ENCODE measurements at regions not wholly inside any gene's neighbourhood (a gene's known extent, or its start where the extent isn't known, plus 50 kb on each side); places are given as distances from the start of the nearest gene placed in this dataset.

DNA sequence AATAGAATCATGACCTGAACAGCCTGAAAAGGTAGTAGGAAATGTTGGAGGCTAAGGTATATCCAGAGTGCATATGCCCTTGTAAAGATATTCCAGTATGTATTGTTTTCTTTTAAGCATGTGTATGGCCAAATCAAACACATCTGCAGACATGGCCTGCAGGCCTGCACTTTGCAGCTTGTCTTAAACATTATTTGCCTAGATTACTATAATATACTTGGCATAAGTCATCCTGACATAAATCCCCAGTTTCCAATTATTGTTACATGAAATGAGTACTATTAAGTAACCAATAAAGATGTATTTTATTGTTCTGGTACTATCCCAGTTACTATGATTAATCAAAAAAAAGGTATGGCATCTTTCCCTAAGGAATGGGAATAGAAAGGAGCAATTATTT lies 169.1 kb upstream of the PTBP2 start:
- no peak overlapping the region for H3K4me2 ChIP-seq (ENCODE audit: low read length)
- no peak overlapping the region for H2AFZ ChIP-seq (ENCODE audit: low read depth, low read length)
- no peaks in the 10 kb centered on the region for H3K4me1 ChIP-seq (ENCODE audit: low read length)
- no peaks in the 10 kb centered on the region for H3K36me3 ChIP-seq (replicated peaks; ENCODE audit: low read depth, low read length)
- H3K27ac ChIP-seq (ENCODE audit: low read length), result no peak overlapping the region
- TF ChIP-seq EZH2phosphoT487 (IDR thresholded peaks at IDR 0.05; ENCODE audit: low read depth) (no peak), CTCF (IDR thresholded peaks at IDR 0.05; ENCODE audit: low read depth, low read length) (no peak)
- H4K20me1 ChIP-seq (ENCODE audit: insufficient read depth, low read length), result no peaks in the 10 kb centered on the region
- H3K79me2 ChIP-seq (ENCODE audit: low read length), result no peaks in the 10 kb centered on the region
- H3K9ac ChIP-seq (ENCODE audit: low read length), result no peak overlapping the region
- no peaks in the 10 kb centered on the region for H3K27me3 ChIP-seq (ENCODE audit: low read depth, low read length)
- H3K9me3 ChIP-seq (ENCODE audit: insufficient read depth, low read length), result no peaks in the 10 kb centered on the region
- no peak overlapping the region for H3K4me3 ChIP-seq (ENCODE audit: low read length)

DNA sequence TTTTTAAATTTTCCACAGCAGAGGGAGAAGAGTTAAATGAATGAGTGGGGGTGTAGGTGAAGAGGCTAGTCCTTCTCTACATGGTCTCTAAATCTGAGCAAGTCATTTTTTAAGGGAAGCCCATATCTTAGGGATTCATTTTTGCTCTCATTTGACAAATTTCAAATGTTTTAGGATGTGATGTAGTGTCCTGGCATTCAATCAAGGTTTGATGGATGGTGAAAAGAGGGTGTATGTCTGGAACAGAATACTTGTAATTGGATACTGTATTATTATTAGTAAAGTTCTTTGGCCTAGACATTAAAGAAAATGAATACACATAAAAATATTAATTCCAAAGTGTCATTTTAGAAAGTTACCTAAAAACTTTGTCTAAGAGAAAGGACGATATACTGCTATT lies 167.8 kb upstream of the PTBP2 start:
- H3K27me3 ChIP-seq (ENCODE audit: low read depth, low read length), result no peaks in the 10 kb centered on the region
- no peaks in the 10 kb centered on the region for H3K4me1 ChIP-seq (ENCODE audit: low read length)
- H2AFZ ChIP-seq (ENCODE audit: low read depth, low read length), result no peak overlapping the region
- TF ChIP-seq EZH2phosphoT487 (IDR thresholded peaks at IDR 0.05; ENCODE audit: low read depth), result no peak
- TF ChIP-seq CTCF (IDR thresholded peaks at IDR 0.05; ENCODE audit: low read depth, low read length), result no peak
- H3K36me3 ChIP-seq (replicated peaks; ENCODE audit: low read depth, low read length), result no peaks in the 10 kb centered on the region
- H4K20me1 ChIP-seq (ENCODE audit: insufficient read depth, low read length), result no peaks in the 10 kb centered on the region
- H3K9me3 ChIP-seq (ENCODE audit: insufficient read depth, low read length), result no peaks in the 10 kb centered on the region
- H3K4me3 ChIP-seq (ENCODE audit: low read length), result no peak overlapping the region
- H3K27ac ChIP-seq (ENCODE audit: low read length), result no peak overlapping the region
- H3K9ac ChIP-seq (ENCODE audit: low read length), result no peak overlapping the region
- H3K4me2 ChIP-seq (ENCODE audit: low read length), result no peak overlapping the region
- H3K79me2 ChIP-seq (ENCODE audit: low read length), result no peaks in the 10 kb centered on the region

- Histone ChIP-seq H3K36me3 (replicated peaks; ENCODE audit: low read depth, low read length) (no peaks in the 10 kb centered on the region), H3K79me2 (ENCODE audit: low read length) (no peaks in the 10 kb centered on the region), H2AFZ (ENCODE audit: low read depth, low read length) (no peak overlapping the region), H3K4me1 (ENCODE audit: low read length) (no peaks in the 10 kb centered on the region), H3K9ac (ENCODE audit: low read length) (no peak overlapping the region), H3K27me3 (ENCODE audit: low read depth, low read length) (no peaks in the 10 kb centered on the region), H3K4me3 (ENCODE audit: low read length) (no peak overlapping the region), H3K4me2 (ENCODE audit: low read length) (no peak overlapping the region), H3K9me3 (ENCODE audit: insufficient read depth, low read length) (no peaks in the 10 kb centered on the region), H3K27ac (ENCODE audit: low read length) (no peak overlapping the region), H4K20me1 (ENCODE audit: insufficient read depth, low read length) (no peaks in the 10 kb centered on the region)
- TF ChIP-seq EZH2phosphoT487 (IDR thresholded peaks at IDR 0.05; ENCODE audit: low read depth) (no peak), CTCF (IDR thresholded peaks at IDR 0.05; ENCODE audit: low read depth, low read length) (no peak)
These were observed 167.2 kb upstream of the PTBP2 start for GRCh38 chr1:96554364-96554763.

GRCh38 chr1:96557336-96557735 lies 164.2 kb upstream of the PTBP2 start:
- no peak overlapping the region for H3K27ac ChIP-seq (ENCODE audit: low read length)
- no peaks in the 10 kb centered on the region for H3K79me2 ChIP-seq (ENCODE audit: low read length)
- H2AFZ ChIP-seq (ENCODE audit: low read depth, low read length), result no peak overlapping the region
- H3K36me3 ChIP-seq (replicated peaks; ENCODE audit: low read depth, low read length), result no peaks in the 10 kb centered on the region
- TF ChIP-seq CTCF (IDR thresholded peaks at IDR 0.05; ENCODE audit: low read depth, low read length) (no peak), EZH2phosphoT487 (IDR thresholded peaks at IDR 0.05; ENCODE audit: low read depth) (no peak)
- no peak overlapping the region for H3K4me3 ChIP-seq (ENCODE audit: low read length)
- H4K20me1 ChIP-seq (ENCODE audit: insufficient read depth, low read length), result no peaks in the 10 kb centered on the region
- no peaks in the 10 kb centered on the region for H3K9me3 ChIP-seq (ENCODE audit: insufficient read depth, low read length)
- no peaks in the 10 kb centered on the region for H3K27me3 ChIP-seq (ENCODE audit: low read depth, low read length)
- H3K4me1 ChIP-seq (ENCODE audit: low read length), result no peaks in the 10 kb centered on the region
- no peak overlapping the region for H3K9ac ChIP-seq (ENCODE audit: low read length)
- no peak overlapping the region for H3K4me2 ChIP-seq (ENCODE audit: low read length)
